Spinal cord (tissue), 9 donors: ENCODE measurements at regions not wholly inside any gene's neighbourhood (a gene's known extent, or its start where the extent isn't known, plus 50 kb on each side); places are given as distances from the start of the nearest gene placed in this dataset.

Source experiments
- DNase-seq, 6 donors: peaks; one replicate each; pipeline versions ENCODE4 v3.0.0 to v3.0.0-alpha.2; 2013 to 2015; ENCODE audit warnings: low spot score in 6 of 6, low read depth in 4 of 6
- H3K27ac ChIP-seq: one replicate; pipeline ENCODE4 v1.5.1; 2013; ENCODE audit warnings: low read depth, low read length, control low read depth
- H3K27me3 ChIP-seq: one replicate; pipeline ENCODE4 v1.6.1; 2013; ENCODE audit warnings: low read length; ENCODE audit not compliant: control insufficient read depth, insufficient read depth
- H3K36me3 ChIP-seq: one replicate; pipeline ENCODE4 v1.6.1; 2013; ENCODE audit warnings: low read length; ENCODE audit not compliant: control insufficient read depth, insufficient read depth
- H3K4me1 ChIP-seq: one replicate; pipeline ENCODE4 v1.6.1; 2013; ENCODE audit warnings: low read length; ENCODE audit not compliant: control insufficient read depth, insufficient read depth
- H3K4me3 ChIP-seq: one replicate; pipeline ENCODE4 v1.5.1; 2013; ENCODE audit warnings: low read depth, low read length, control low read depth
- H3K9me3 ChIP-seq: one replicate; pipeline ENCODE4 v1.6.1; 2013; ENCODE audit warnings: low read length; ENCODE audit not compliant: control insufficient read depth, insufficient read depth
- WGBS: methylation state at CpG from one replicate; pipeline ENCODE4 v1.1.5; 2013; ENCODE audit warnings: missing lambda C conversion rate; ENCODE audit not compliant: insufficient coverage; 5-methylcytosine and 5-hydroxymethylcytosine counted together
- donor health status: healthy.

GRCh38 chr2:62362561-62362960 lies 143.4 kb downstream of the TMEM17 start:
- 87% methylated on average over 5 of the region's 7 CpGs for WGBS

DNA sequence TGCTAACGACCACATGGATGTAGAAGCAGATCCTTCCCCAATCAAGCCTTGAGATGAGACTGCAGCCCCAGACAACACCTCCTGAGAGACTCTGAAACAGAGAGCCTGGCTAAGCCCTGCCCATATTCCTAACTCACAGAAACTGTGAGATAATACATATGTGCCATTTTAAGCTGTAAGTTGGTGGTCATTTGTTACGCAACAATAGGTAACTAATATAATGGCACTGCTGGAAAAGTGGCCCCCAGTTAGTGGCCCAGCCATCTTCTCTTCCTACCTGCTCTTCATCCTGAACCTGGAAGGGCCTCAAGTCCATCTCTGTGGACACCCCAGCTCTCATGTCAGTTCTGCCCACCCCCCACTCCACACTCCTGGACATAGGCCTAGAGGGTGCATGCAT lies 144.0 kb downstream of the TMEM17 start:
- Histone ChIP-seq H3K27me3 (no peaks in the 10 kb centered on the region), H3K4me1 (no peaks in the 10 kb centered on the region), H3K27ac (no peak overlapping the region), H3K36me3 (no peaks in the 10 kb centered on the region), H3K9me3 (no peaks in the 10 kb centered on the region), H3K4me3 (no peak overlapping the region)
- 100% methylated on average over 1 of the region's 2 CpGs for WGBS
- no peak for DNase-seq

More at GRCh38 chr2:62362561-62362960, 143.4 kb downstream of the TMEM17 start:
- H3K27ac ChIP-seq = no peak overlapping the region
- H3K4me3 ChIP-seq = no peak overlapping the region
- no peaks in the 10 kb centered on the region for H3K27me3 ChIP-seq
- no peaks in the 10 kb centered on the region for H3K9me3 ChIP-seq
- H3K4me1 ChIP-seq = no peaks in the 10 kb centered on the region
- DNase-seq = no peak
- no peaks in the 10 kb centered on the region for H3K36me3 ChIP-seq

GRCh38 chr2:62354771-62355561 lies 151.0 kb downstream of the TMEM17 start:
- Histone ChIP-seq H3K36me3 (no peaks in the 10 kb centered on the region), H3K9me3 (no peaks in the 10 kb centered on the region), H3K27me3 (no peaks in the 10 kb centered on the region), H3K27ac (no peak overlapping the region), H3K4me3 (no peak overlapping the region), H3K4me1 (no peaks in the 10 kb centered on the region)
- DNase-seq = no peak
- 70% methylated on average over 2 of the region's 9 CpGs for WGBS

DNA sequence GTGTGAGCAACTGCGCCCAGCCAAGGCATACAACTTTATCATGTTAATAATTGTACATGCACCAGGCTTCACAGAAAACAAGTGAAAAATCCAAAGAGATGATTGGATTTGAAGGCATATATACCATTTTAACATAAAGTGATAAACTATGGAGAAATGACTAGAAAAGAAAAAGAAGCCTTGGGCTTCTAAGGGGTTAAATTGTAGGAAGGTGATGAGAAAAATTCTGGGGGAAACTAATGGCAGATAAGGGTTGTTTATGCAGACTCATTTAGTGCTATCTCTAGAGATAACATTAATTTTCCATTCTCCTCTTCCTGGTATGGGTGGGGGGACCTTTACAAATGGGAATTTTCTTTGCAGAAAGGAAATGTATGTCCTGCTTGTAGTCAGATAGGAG lies 154.0 kb downstream of the TMEM17 start:
- no peaks in the 10 kb centered on the region for H3K9me3 ChIP-seq
- no peaks in the 10 kb centered on the region for H3K4me1 ChIP-seq
- H3K27ac ChIP-seq = no peak overlapping the region
- DNase-seq = no peak
- no peaks in the 10 kb centered on the region for H3K36me3 ChIP-seq
- H3K27me3 ChIP-seq = no peaks in the 10 kb centered on the region
- WGBS = no CpG with 5 or more reads among the region's 1 CpG
- no peak overlapping the region for H3K4me3 ChIP-seq

- WGBS = 16% methylated on average over 3 of the region's 6 CpGs
- no peak for DNase-seq
- no peaks in the 10 kb centered on the region for H3K36me3 ChIP-seq
- H3K9me3 ChIP-seq = no peaks in the 10 kb centered on the region
- H3K4me3 ChIP-seq = no peak overlapping the region
- H3K27me3 ChIP-seq = no peaks in the 10 kb centered on the region
- H3K27ac ChIP-seq = no peak overlapping the region
- H3K4me1 ChIP-seq = no peaks in the 10 kb centered on the region
Observed at GRCh38 chr2:62349788-62350187, 153.9 kb downstream of the B3GNT2 start.

DNA sequence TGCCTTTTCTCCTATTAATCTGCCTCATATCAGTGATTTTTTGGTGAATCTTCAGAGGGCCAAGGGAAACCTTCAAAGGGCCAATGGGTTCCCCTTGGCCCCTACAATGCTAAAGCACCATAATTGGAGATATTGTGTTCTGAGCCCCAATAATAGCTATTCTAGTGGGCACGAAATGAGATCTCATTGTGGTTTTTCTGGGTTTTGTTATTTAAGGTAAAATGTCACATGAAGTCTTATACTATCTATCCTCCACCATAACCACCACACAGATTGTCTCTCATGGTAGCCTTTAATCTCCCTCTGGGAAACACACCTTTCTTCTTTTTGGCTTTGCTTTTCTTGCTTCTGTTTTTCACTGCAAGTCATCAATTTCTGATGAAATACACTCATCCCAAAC lies 152.8 kb downstream of the B3GNT2 start:
- Histone ChIP-seq H3K27me3 (no peaks in the 10 kb centered on the region), H3K27ac (no peak overlapping the region), H3K36me3 (no peaks in the 10 kb centered on the region), H3K4me3 (no peak overlapping the region), H3K4me1 (no peaks in the 10 kb centered on the region), H3K9me3 (no peaks in the 10 kb centered on the region)
- no CpG with 5 or more reads among the region's 1 CpG for WGBS
- DNase-seq = no peak

DNA sequence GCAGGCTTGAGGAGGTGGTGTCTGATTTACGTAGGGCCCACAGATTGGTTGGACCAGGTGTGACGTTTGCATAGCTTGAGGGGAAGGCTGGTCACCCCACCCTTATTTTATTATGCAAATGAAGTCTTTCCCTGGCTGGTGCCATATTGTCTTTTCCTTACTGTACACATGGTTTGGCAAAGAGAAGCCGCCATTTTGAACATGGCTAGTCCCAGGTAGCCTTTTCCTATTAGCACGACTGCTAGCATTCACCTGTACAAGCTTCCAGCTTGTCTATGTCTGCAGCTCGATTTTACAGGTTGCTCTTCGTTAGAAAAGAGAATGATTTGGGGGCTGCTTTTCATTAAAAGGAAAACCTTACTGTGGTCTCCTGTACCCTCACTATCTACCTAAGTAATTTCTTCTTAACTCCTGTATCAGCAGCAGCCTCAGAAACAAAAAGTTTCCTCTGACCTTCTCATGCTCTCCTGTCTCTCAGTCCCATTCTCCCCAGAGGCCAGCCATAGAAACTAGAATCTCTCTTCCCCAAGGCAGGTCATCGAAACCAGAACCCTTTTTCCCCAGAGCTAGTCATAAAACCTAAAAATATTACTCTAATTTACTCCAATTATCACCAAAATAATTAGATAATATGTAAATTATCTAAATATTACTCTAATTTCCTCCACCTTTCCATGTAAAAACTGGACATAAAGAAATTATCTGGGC lies 151.8 kb downstream of the B3GNT2 start:
- no peak overlapping the region for H3K4me3 ChIP-seq
- no peaks in the 10 kb centered on the region for H3K36me3 ChIP-seq
- no peaks in the 10 kb centered on the region for H3K4me1 ChIP-seq
- DNase-seq = no peak
- no peak overlapping the region for H3K27ac ChIP-seq
- WGBS = 100% methylated on average over 1 of the region's 7 CpGs
- H3K9me3 ChIP-seq = no peaks in the 10 kb centered on the region
- no peaks in the 10 kb centered on the region for H3K27me3 ChIP-seq

- 100% methylated on average over 3 of the region's 5 CpGs for WGBS
- H3K36me3 ChIP-seq = no peaks in the 10 kb centered on the region
- no peak overlapping the region for H3K27ac ChIP-seq
- no peaks in the 10 kb centered on the region for H3K4me1 ChIP-seq
- no peaks in the 10 kb centered on the region for H3K27me3 ChIP-seq
- no peak overlapping the region for H3K4me3 ChIP-seq
- no peaks in the 10 kb centered on the region for H3K9me3 ChIP-seq
- DNase-seq = no peak
Observed at GRCh38 chr2:62344472-62344871, 148.6 kb downstream of the B3GNT2 start.

DNA sequence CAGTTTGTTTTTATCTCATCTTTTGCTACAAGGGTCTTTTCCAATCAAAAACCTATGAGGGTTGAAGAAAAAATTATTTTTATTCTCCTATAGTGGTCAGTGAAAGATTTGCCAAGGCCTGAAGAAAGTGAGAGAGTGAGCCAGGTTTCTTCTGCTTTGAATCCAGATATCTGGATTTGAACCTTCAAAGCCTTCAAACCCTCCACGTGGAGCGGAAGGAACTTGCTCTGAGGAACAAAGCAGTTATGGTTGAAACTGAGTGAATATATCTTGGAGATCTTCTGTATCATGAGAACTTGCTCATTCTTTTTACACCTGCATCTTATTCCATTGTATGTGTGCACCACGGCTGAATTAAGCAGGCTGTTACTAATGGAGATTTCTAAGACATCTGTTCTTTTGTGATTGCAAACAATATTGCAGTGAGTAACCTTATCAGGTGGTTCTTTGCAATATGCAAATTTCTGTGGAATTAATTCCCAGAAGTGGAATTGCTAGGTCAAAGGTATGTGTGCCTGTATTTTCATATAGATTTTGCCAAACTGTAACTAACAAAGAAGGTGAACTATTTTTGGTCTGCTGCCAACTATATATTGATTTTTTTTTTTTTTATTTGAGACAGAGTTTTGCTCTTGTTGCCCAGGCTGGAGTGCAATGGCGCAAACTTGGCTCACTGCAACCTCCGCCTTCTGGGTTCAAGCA lies 147.9 kb downstream of the B3GNT2 start:
- no peak for DNase-seq
- Histone ChIP-seq H3K4me1 (no peaks in the 10 kb centered on the region), H3K27ac (no peak overlapping the region), H3K36me3 (no peaks in the 10 kb centered on the region), H3K4me3 (no peak overlapping the region), H3K9me3 (no peaks in the 10 kb centered on the region), H3K27me3 (no peaks in the 10 kb centered on the region)
- no CpG with 5 or more reads among the region's 5 CpGs for WGBS
